ENCODE measurements at regions not wholly inside any gene's neighbourhood (a gene's known extent, or its start where the extent isn't known, plus 50 kb on each side); places are given as distances from the start of the nearest gene placed in this dataset.
"Not testable (repeated sequence)": the region's sequence is repeated elsewhere in the genome, so short reads cannot be mapped to it uniquely, and the experiment has no call there.

GRCh38 chr7:32243687-32244290 is 173.6 kb upstream of the PDE1C start:
- no peak overlapping the region for H3K4me3 ChIP-seq (ENCODE audit: low read depth, low read length)
- no peak for DNase-seq (ENCODE audit: low read depth)

GRCh38 chr7:32242436-32242835 is 172.2 kb upstream of the PDE1C start:
- H3K4me3 ChIP-seq (ENCODE audit: low read depth, low read length): no peak overlapping the region
- no peak for DNase-seq (ENCODE audit: low read depth)

DNA sequence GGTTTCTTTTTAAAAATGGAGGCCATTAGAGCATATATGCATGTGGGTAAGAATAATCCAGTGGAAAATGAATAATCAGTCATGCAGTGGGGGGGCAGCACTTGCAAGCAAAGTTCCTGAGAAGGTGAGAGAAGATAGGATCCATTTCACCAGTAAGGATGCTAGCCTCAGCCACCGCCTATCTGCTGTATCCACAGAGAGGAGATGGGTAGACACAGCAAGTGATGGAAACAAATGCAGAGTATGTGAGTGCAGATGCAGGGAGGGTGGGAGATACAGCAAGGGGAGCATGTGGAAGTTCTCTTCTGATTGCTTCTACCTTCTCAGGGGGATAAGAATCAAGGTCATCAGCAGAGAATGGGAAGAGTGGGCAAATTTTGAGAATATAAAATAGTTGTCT is 171.4 kb upstream of the PDE1C start:
- DNase-seq (ENCODE audit: low read depth): no peak
- H3K4me3 ChIP-seq (ENCODE audit: low read depth, low read length): no peak overlapping the region

GRCh38 chr7:32239764-32240163 is 169.6 kb upstream of the PDE1C start:
- H3K4me3 ChIP-seq (ENCODE audit: low read depth, low read length): no peak overlapping the region
- no peak for DNase-seq (ENCODE audit: low read depth)

DNA sequence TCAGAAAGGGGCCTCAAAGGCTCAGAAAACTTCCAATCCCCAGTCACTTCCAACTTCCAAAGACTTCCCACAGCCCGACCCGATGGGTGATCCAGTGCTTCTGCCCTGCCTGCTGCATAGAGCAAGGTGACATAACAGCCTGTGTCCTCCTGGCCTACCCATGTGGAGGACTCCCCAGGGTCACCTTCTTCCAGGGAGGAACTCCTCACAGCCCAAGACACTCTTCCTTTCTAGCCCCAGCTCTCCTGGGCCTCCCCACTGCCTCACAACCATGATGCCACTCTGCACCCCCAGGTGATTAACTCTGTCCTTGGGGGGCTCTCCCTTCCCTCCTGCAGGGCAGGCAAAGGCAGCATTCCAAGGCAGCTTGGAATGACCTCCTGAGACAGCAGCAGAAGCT is 158.4 kb upstream of the PDE1C start:
- no peak for DNase-seq (ENCODE audit: low read depth)

GRCh38 chr7:32227746-32228145 is 157.5 kb upstream of the PDE1C start:
- DNase-seq (ENCODE audit: low read depth): no peak
- H3K4me3 ChIP-seq (ENCODE audit: low read depth, low read length): no peak overlapping the region

More for the DNA sequence above, 158.4 kb upstream of the PDE1C start:
- no peak overlapping the region for H3K4me3 ChIP-seq (ENCODE audit: low read depth, low read length)

DNA sequence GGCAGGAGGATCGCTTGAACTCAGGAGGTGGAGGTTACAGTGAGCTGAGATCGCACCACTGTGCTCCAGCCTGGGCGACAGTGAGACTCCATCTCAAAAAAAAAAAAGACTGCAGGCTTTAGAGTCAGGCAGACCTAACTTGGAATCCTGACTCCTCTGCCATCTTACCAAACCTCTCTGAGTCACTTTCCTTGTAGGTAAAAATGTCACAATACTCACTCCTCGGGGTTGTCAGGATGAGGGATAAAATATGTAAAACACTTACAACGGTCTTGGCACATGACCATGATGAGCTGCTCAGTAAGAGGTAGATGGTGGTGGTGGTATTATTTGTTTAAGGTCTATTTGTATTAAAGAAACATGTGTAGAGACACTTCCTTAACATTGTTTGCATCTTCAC is 154.1 kb upstream of the PDE1C start:
- no peak overlapping the region for H3K4me3 ChIP-seq (ENCODE audit: low read depth, low read length)
- no peak for DNase-seq (ENCODE audit: low read depth)

- no peak for DNase-seq (ENCODE audit: low read depth)
- H3K4me3 ChIP-seq (ENCODE audit: low read depth, low read length): no peak overlapping the region
These were observed 153.5 kb upstream of the PDE1C start for GRCh38 chr7:32223721-32224120.

DNA sequence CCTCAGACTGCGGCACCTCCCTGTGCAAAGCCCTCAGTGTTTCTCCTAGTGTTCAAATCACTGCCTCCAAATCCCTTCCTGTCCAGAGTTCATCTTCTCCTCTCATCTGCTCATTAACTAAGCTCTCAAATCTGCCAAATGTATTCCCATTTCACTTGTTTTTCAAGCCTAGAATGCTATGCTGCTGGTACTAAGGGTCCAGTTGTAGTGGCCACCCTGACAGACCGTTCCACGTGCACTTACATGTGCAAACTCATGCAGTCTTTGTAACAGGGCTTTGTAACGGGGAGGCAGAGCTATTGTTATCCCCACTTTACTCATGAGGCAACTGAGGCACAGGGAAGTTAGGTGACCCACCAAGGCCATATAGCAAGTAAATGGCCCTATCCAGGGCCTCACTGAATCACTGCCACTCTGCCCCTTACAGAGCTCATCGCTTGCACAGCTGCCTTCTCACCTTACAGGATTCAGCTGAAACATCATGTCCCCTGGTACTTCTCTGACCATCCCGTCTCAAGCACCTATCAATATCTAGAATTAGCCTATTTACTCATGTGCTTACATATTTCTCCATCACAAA is 153.0 kb upstream of the PDE1C start:
- DNase-seq (ENCODE audit: low read depth): no peak
- no peak overlapping the region for H3K4me3 ChIP-seq (ENCODE audit: low read depth, low read length)

GRCh38 chr7:32222251-32222900 is 152.2 kb upstream of the PDE1C start:
- no peak for DNase-seq (ENCODE audit: low read depth)
- H3K4me3 ChIP-seq (ENCODE audit: low read depth, low read length): no peak overlapping the region

- no peak for DNase-seq (ENCODE audit: low read depth)
- H3K4me3 ChIP-seq (ENCODE audit: low read depth, low read length): no peak overlapping the region
These were observed 151.5 kb upstream of the PDE1C start for GRCh38 chr7:32221736-32222135.

DNA sequence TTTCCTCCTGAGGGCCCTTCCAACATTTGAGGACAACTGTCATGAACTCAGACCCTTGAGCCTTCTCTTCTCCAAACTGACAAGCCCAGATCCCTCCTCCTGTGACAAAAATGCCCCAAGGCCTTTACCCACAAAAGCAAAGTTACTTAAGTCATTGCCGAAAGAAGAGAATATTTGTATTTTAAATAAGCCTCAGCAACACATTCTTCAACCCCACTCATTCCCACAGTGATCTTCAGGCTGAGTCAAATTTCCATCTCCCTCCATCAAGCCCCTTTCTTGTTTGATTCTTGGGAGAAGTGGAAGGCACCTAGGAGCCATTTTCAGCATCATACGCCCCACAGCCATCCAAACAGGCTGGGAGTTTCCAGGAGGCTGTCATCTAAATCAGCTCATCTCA is 150.8 kb upstream of the PDE1C start:
- DNase-seq (ENCODE audit: low read depth): no peak
- no peak overlapping the region for H3K4me3 ChIP-seq (ENCODE audit: low read depth, low read length)

GRCh38 chr7:32219831-32220230 is 149.6 kb upstream of the PDE1C start:
- H3K4me3 ChIP-seq (ENCODE audit: low read depth, low read length); DNase-seq (ENCODE audit: low read depth): not testable (repeated sequence)

- H3K4me3 ChIP-seq (ENCODE audit: low read depth, low read length): no peak overlapping the region
- no peak for DNase-seq (ENCODE audit: low read depth)
These were observed 149.2 kb upstream of the PDE1C start for GRCh38 chr7:32219416-32219815.

DNA sequence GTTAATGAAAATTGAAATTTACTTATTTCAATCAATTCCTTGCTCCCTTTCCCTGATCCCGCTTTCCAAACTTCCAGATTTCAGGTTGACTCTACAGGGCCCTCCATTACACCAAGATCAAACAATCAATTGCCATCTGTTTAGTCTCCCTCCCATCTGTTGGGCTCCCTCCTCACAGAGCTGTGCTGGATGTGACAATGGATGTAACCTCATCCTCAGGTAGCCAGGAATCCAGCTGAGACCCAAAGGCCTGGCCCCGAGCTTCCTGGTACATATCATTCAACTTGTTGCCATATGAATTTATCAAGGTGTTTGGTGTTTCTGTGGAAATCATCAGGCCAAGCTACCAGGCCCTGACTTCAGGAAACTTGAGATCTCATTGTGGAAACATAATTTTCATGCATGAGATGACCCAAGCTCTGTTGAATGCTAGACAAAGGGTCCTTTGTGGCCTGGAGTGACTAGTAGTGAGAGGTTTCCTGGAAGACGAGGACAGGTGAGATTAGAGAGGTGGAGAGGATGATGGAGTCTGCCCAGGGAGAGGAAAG is 148.6 kb upstream of the PDE1C start:
- no peak overlapping the region for H3K4me3 ChIP-seq (ENCODE audit: low read depth, low read length)
- no peak for DNase-seq (ENCODE audit: low read depth)

- no peak for DNase-seq (ENCODE audit: low read depth)
- no peak overlapping the region for H3K4me3 ChIP-seq (ENCODE audit: low read depth, low read length)
These were observed 147.9 kb upstream of the PDE1C start for GRCh38 chr7:32218154-32218467.

DNA sequence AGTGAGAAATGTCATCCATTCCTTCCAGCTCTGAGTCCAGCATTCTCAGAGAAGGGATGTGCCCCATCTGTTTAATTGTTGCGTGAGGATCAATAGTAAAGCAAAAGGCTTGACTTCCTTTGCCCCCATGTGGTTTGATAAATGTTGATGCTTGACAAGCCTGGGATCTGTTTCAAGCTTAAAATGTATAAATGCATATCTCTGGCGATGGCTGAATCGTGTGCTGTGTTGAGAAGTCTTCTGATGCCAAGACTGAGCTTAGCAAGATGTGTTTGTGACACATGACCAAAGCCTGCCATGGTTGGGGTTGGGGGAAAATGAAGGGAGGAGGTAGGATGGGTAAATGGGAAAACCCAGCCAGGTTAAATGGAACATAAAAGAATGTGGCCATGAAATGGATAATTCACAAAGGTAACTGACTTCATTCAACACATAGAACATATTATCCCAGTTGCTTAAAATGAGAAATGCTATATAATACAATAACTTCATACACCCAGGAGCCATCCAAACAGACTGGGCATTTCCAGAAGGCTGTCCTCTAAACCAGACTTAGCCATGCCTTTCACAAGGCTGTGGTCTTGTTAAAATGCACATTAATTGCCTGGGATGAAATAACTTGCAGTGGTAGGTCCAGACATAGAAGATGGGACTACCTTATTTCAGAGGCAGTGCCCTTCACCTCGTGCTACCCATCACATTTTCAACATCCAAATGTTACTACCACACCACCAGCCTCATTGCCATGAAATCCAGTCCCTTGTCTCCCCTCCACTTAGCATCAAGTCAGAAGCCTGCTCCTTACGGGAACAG is 147.3 kb upstream of the PDE1C start:
- DNase-seq (ENCODE audit: low read depth): no peak
- H3K4me3 ChIP-seq (ENCODE audit: low read depth, low read length): no peak overlapping the region

- no peak for DNase-seq (ENCODE audit: low read depth)
- H3K4me3 ChIP-seq (ENCODE audit: low read depth, low read length): no peak overlapping the region
These were observed 146.6 kb upstream of the PDE1C start for GRCh38 chr7:32216759-32217158.

DNA sequence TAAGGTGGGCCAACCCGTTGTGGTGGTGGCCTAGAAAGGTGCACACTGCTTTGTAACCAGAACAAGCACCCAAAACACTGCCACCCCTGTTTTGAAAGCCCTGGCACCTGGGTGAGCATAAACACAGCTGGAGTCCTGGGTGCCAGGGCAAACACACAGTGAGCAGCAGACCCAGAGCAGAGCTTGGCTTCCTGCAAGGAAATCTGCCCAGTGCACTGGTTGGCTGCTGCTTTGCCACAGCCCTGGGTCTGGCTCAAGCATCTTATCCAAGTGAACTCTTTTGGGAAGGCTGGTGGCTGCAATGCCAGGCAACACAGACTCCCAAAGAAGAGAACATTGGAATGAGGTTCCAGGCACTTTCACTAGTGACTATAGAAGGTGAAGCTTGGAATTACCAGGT is 145.5 kb upstream of the PDE1C start:
- DNase-seq (ENCODE audit: low read depth): no peak
- H3K4me3 ChIP-seq (ENCODE audit: low read depth, low read length): no peak overlapping the region

- no peak overlapping the region for H3K4me3 ChIP-seq (ENCODE audit: low read depth, low read length)
- no peak for DNase-seq (ENCODE audit: low read depth)
These were observed 144.7 kb upstream of the PDE1C start for GRCh38 chr7:32214913-32215312.
